ENCODE measurements at regions not wholly inside any gene's neighbourhood (a gene's known extent, or its start where the extent isn't known, plus 50 kb on each side); places are given as distances from the start of the nearest gene placed in this dataset.
A peak's percentile ranks its signal among the peaks of the same experiment; 100 is the strongest.

DNA sequence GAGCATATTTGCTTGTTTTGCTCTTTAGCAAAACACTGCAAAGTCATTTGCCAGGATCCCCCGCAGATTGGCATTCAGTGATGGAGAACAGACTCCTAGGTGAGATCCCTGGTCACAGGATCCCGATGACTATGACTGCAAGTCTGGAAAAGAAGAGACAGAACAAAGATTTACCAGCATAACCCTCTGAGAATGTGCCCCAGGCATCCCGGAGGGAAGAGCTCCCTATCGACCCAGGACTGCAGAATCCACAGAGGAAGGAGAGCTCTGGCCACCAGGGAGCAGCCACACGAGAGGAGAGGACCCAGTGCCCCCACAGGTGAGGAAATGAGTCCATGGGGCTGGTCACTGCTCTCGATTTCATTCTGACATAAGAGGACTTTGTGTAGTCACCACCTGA is 105.2 kb downstream of the ZNF280B start:
- no peak for TF ChIP-seq CTCF (conservative IDR thresholded peaks at IDR 0.05)
- no peak overlapping the region for H3K27ac ChIP-seq

GRCh38 chr22:22403771-22404170 is 104.8 kb downstream of the ZNF280B start:
- no peak overlapping the region for H3K27ac ChIP-seq
- no peak for TF ChIP-seq CTCF (conservative IDR thresholded peaks at IDR 0.05)

DNA sequence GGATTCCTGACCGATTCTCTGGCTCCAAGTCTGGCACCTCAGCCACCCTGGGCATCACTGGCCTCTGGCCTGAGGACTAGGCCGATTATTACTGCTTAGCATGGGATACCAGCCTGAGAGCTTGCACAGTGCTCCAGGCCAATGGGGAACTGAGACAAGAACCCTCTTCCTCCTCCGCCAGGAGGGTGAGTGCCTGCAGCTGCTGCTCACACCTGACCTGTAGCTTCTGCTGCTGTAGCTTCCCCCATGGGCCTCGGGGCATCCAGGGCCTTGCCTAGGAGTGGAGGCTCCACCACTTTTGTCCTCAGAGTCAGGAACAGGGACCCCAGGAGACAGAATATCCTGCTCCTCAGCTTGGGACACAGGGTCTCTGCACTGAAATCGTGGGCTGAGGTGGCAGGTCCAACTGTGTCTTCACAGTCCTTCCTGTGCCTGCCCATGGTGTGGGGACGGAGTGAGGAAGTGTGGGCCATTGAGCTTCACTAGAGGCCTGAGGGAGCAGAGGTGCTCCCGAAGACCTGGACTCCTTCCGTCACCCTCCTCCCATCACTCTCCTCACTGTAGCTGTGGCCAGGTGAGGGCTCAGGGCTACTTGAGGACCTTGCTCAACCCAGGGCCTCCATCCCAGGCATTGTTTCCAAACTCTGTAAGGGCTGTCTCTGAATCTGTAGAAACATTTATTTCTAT is 103.8 kb downstream of the ZNF280B start:
- H3K27ac ChIP-seq = no peak overlapping the region
- no peak for TF ChIP-seq CTCF (conservative IDR thresholded peaks at IDR 0.05)

DNA sequence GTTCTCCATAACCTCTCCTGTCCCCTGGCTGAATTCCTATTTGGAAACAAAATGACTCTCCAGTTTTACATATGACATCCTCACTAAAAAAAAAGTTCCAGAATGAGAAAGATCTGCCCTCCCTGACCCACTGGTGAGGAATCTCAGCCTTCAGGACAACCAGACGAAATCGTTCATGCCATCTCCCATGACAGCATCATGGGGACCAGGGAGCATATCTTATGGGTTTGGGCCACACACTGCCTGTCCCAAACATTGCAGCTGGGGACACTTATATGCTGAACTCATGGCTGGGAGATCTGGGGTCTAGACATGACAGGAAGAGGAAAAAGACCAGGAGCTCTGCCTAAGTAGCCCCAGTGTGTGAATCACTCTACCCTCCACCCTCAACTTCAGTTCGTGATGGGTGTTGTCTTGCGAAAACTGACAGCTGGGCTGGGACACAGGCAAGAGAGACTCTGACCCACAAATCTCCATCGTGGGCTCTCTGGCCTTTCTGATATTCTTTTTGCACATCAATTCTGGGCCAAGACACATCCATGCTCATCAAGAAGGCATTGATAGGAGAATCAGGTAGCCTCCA is 102.0 kb downstream of the ZNF280B start:
- TF ChIP-seq CTCF (conservative IDR thresholded peaks at IDR 0.05) = no peak
- no peak overlapping the region for H3K27ac ChIP-seq

GRCh38 chr22:22407061-22407460 is 101.5 kb downstream of the ZNF280B start:
- no peak for TF ChIP-seq CTCF (conservative IDR thresholded peaks at IDR 0.05)

GRCh38 chr22:22408269-22408668 is 100.3 kb downstream of the ZNF280B start:
- no peak for TF ChIP-seq CTCF (conservative IDR thresholded peaks at IDR 0.05)
- H3K27ac ChIP-seq = no peak overlapping the region

More at GRCh38 chr22:22407061-22407460, 101.5 kb downstream of the ZNF280B start:
- H3K27ac ChIP-seq = no peak overlapping the region

DNA sequence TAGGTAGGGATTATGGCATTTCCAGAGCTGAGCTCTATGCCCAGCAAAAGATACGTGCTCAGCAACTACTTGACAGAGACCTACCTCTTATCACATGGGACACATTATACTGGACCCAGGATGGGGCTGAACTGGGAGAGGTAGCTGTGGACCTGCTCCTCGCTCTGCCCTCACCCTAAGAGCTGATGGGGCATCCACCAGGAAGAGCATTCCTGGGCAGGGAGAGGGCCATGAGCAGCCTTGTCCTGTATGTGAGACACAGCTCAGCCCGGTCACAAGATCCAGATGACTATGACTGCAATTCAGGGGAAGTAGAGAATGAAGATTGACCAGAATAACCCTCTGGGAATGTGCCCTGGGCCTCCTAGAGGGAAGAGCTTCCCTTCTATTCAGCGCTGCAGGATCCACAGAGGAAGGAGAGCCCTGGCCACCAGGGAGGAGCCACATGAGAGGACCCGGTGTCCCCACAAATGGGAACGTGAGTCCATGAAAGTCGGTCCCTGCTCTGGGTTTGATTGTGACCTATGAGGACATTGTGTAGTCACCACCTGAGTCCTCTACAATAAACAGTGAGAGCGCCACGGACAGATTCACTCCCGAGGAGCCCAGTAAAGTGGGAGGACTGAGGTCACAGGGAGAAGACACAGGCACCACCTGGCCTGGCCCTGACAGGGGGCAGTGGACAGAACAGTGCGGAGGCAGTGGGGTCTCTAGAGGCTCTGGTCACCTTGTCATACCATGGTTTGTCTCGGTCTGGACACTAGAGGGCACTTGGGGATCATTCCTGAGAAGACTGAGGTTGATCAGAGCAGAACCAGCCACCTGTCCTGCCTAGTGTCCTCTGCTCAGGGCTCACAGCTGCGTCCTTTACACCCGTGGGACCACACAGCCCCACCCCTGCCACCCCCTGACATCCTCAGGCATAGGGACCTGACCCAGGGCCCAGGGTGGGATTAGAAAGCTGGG is 99.5 kb downstream of the ZNF280B start:
- H3K27ac ChIP-seq = no peak overlapping the region
- TF ChIP-seq CTCF (conservative IDR thresholded peaks at IDR 0.05) = peak; percentile 75

Data from VCaP (cell line).